Activated CD8-positive, alpha-beta T cell treated with anti-CD3 and anti-CD28 coated beads for 36 hours (primary cell): ENCODE measurements at regions not wholly inside any gene's neighbourhood (a gene's known extent, or its start where the extent isn't known, plus 50 kb on each side); places are given as distances from the start of the nearest gene placed in this dataset.

Experiments
- ATAC-seq: fragments of 200-7000 bp; cut with Tn5 transposase; one replicate; pipeline ENCODE4 v1.10.0; 2021; ENCODE audit warnings: mild to moderate bottlenecking, moderate library complexity
- CTCF ChIA-PET: fragments of 350-600 bp; sonication (Branson Sonifier 250); formaldehyde crosslinking; loops from one replicate; lab custom pipeline; 2021; ENCODE audit warnings: antibody characterized with exemption; lab: Charles Lee
- POLR2A ChIA-PET: fragments of 350-600 bp; sonication (Branson Sonifier 250); formaldehyde crosslinking; loops from one replicate; lab custom pipeline; 2021; ENCODE audit warnings: antibody characterized with exemption; lab: Charles Lee
- DNase-seq: peaks from one replicate; pipeline ENCODE4 v3.0.0-alpha.2; 2020
- H3K27ac Mint-ChIP-seq: one replicate; pipeline ENCODE4 v1.8.0; 2021; ENCODE audit warnings: mild to moderate bottlenecking, mixed read lengths
- H3K27me3 Mint-ChIP-seq: one replicate; pipeline ENCODE4 v1.8.0; 2021; ENCODE audit warnings: mixed read lengths
- H3K36me3 Mint-ChIP-seq: one replicate; pipeline ENCODE4 v1.8.0; 2021; ENCODE audit warnings: low read depth, mixed read lengths
- H3K4me1 Mint-ChIP-seq: one replicate; pipeline ENCODE4 v1.8.0; 2021; ENCODE audit warnings: low read depth, mixed read lengths
- H3K4me3 Mint-ChIP-seq: one replicate; pipeline ENCODE4 v1.8.0; 2021; ENCODE audit warnings: mild to moderate bottlenecking, moderate library complexity, mixed read lengths
- H3K9me3 Mint-ChIP-seq: one replicate; pipeline ENCODE4 v1.8.0; 2021; ENCODE audit warnings: mixed read lengths
- CTCF ChIP-seq: fragments of 200-600 bp; IDR thresholded peaks from one replicate; pipeline ENCODE4 v1.8.0; 2022; ENCODE audit warnings: antibody characterized with exemption, mild to moderate bottlenecking
- intact Hi-C: fragments of 100-400 bp; cut with micrococcal nuclease; formaldehyde crosslinking; loops from one replicate; pipeline ENCODE4 v1.10.0; 2022

GRCh38 chr3:55180161-55180560 lies 252.3 kb upstream of the LRTM1 start:
- ATAC-seq (no peak), DNase-seq (no peak)
- intact Hi-C loops, result no loop called here
- POLR2A ChIA-PET, result no interaction called here
- Mint-ChIP-seq H3K9me3 (no peaks in the 10 kb centered on the region), H3K36me3 (no peaks in the 10 kb centered on the region), H3K4me1 (no peaks in the 10 kb centered on the region), H3K27me3 (peaks cover 5% of the 10 kb centered on the region), H3K27ac (no peak overlapping the region), H3K4me3 (no peak overlapping the region)
- no peak for TF ChIP-seq CTCF
- CTCF ChIA-PET, result interaction anchor here (1.5 to 1.6 kb wide), 4 partner anchors 11 to 328 kb away, joined by 3 to 7 read pairs (median 6); no protein-coding TSS in a partner anchor

- no peaks in the 10 kb centered on the region for H3K9me3 Mint-ChIP-seq
- H3K27me3 Mint-ChIP-seq, result peaks cover 5% of the 10 kb centered on the region
- ATAC-seq (no peak), DNase-seq (no peak)
- CTCF ChIA-PET, result no interaction called here
- no peaks in the 10 kb centered on the region for H3K36me3 Mint-ChIP-seq
- H3K4me1 Mint-ChIP-seq, result no peaks in the 10 kb centered on the region
- H3K4me3 Mint-ChIP-seq, result no peak overlapping the region
- TF ChIP-seq CTCF, result no peak
- POLR2A ChIA-PET, result no interaction called here
- intact Hi-C loops, result no loop called here
- no peak overlapping the region for H3K27ac Mint-ChIP-seq
Observed at GRCh38 chr3:55178336-55178735, 250.5 kb upstream of the LRTM1 start.

- intact Hi-C loops, result no loop called here
- no peak overlapping the region for H3K27ac Mint-ChIP-seq
- no peak for ATAC-seq
- peaks cover 5% of the 10 kb centered on the region for H3K27me3 Mint-ChIP-seq
- POLR2A ChIA-PET, result no interaction called here
- no peak for TF ChIP-seq CTCF
- no peak overlapping the region for H3K4me3 Mint-ChIP-seq
- H3K36me3 Mint-ChIP-seq, result no peaks in the 10 kb centered on the region
- H3K4me1 Mint-ChIP-seq, result no peaks in the 10 kb centered on the region
- CTCF ChIA-PET, result interaction anchor here (0.6 kb wide), 1 partner anchor 904 kb away, joined by 3 read pairs; no protein-coding TSS in a partner anchor
- H3K9me3 Mint-ChIP-seq, result no peaks in the 10 kb centered on the region
- no peak for DNase-seq
Observed at GRCh38 chr3:55177749-55178148, 249.9 kb upstream of the LRTM1 start.

GRCh38 chr3:55175423-55175822 lies 247.6 kb upstream of the LRTM1 start:
- Mint-ChIP-seq H3K4me3 (no peak overlapping the region), H3K27me3 (peaks cover under 1% of the 10 kb centered on the region), H3K4me1 (no peaks in the 10 kb centered on the region), H3K36me3 (no peaks in the 10 kb centered on the region), H3K27ac (no peak overlapping the region), H3K9me3 (no peaks in the 10 kb centered on the region)
- ChIA-PET POLR2A (interaction anchor here (1.1 kb wide), 1 partner anchor 14 kb away, joined by 3 read pairs; no protein-coding TSS in a partner anchor), CTCF (interaction anchor here (1.1 kb wide), 1 partner anchor 9 kb away, joined by 4 read pairs; no protein-coding TSS in a partner anchor)
- ATAC-seq (no peak), DNase-seq (no peak)
- intact Hi-C loops, result no loop called here
- TF ChIP-seq CTCF, result no peak

- DNase-seq, result no peak
- TF ChIP-seq CTCF, result no peak
- Mint-ChIP-seq H3K36me3 (no peaks in the 10 kb centered on the region), H3K27ac (no peak overlapping the region), H3K4me1 (no peaks in the 10 kb centered on the region), H3K27me3 (no peaks in the 10 kb centered on the region), H3K9me3 (no peaks in the 10 kb centered on the region), H3K4me3 (no peak overlapping the region)
- ChIA-PET CTCF (no interaction called here), POLR2A (interaction anchor here (1.1 kb wide), 1 partner anchor 13 kb away, joined by 3 read pairs; no protein-coding TSS in a partner anchor)
- no peak for ATAC-seq
- intact Hi-C loops, result no loop called here
Observed at GRCh38 chr3:55174747-55175146, 246.9 kb upstream of the LRTM1 start.
